GM23338 (cell line): ENCODE measurements at regions not wholly inside any gene's neighbourhood (a gene's known extent, or its start where the extent isn't known, plus 50 kb on each side); places are given as distances from the start of the nearest gene placed in this dataset.
"Not testable (repeated sequence)": the region's sequence is repeated elsewhere in the genome, so short reads cannot be mapped to it uniquely, and the experiment has no call there.

Source experiments
- CTCF ChIP-seq, 2 experiments: fragments of 200-600 bp in 1 of 2; sonication (generic) in 1 of 2; conservative IDR thresholded peaks; 2 replicates each; pipeline versions ENCODE4 v1.5.1 to v1.6.1; 2016 to 2017; ENCODE audit warnings: antibody characterized with exemption in 2 of 2, low read depth in 2 of 2, mild to moderate bottlenecking in 2 of 2, moderate library complexity in 1 of 2
- EZH2 ChIP-seq: fragments of 200-600 bp; sonication (generic); IDR thresholded peaks from one replicate; pipeline ENCODE4 v1.8.0; 2017; ENCODE audit warnings: antibody characterized with exemption, mild to moderate bottlenecking, low read depth; ENCODE audit not compliant: unreplicated experiment

- TF ChIP-seq CTCF (conservative IDR thresholded peaks at IDR 0.05; ENCODE audit: low read depth in 2 of 2); EZH2: not testable (repeated sequence)
These were observed 91.4 kb upstream of the VGLL4 start for GRCh38 chr3:11735111-11735510.
